GM21447 (cell line): ENCODE measurements at regions not wholly inside any gene's neighbourhood (a gene's known extent, or its start where the extent isn't known, plus 50 kb on each side); places are given as distances from the start of the nearest gene placed in this dataset.

Experiments used
- ATAC-seq: cut with Tn5 transposase; IDR thresholded peaks from one replicate; pipeline ENCODE4 v1.9.1; 2021; ENCODE audit not compliant: unreplicated experiment

DNA sequence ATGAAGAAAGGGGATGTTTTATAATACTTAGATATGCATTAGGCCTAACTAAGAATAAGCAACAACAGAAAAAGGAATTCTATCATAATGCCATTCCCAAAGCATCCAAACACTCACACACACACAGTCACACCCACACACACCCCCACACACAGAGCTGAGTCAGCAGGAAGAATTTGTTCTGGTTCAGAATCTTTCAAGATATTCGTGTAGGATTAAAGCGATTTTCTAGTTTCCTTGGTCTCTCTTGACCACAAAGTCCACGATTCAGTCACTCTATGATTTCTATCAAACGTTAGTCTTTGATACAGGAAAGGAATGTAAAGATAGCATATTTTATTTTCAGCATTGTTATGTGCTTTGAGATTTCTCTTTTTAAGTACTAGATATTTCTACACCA is 382.6 kb upstream of the DCN start:
- no peak for ATAC-seq

DNA sequence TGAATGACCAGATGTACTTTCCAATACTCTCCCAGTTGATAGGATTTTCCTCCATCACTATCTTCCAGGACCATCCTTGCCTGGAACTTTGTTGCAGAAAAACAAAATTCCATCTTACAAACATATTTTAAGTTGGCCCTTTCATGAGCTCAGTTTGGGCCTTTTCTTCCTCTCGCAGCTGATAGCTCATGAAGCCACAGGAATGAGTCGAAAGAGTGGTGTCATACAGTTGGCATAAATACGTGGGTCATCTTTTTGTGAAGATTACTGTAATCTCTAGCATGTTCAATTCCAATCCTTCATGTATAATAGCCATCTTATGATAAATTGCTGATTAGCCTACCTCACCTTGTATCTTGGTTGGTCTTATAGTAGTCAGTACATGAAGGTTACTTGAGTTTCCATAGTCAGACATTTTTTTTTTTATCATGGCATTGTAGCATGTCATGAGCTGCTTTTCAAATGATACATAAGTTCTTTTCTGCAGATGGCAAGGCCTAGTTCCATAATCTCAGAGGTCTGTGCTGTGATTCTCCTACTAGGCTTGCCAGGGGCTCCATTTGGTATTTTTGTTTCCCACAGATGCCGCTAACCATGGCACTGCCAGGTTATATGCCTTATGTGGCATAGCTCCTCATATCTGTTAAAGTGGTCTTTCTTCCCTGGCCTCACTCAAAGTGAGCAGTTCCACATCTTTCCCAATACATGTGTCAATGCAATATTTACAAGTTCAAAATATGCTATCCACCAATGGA is 380.6 kb upstream of the DCN start:
- ATAC-seq, result no peak

DNA sequence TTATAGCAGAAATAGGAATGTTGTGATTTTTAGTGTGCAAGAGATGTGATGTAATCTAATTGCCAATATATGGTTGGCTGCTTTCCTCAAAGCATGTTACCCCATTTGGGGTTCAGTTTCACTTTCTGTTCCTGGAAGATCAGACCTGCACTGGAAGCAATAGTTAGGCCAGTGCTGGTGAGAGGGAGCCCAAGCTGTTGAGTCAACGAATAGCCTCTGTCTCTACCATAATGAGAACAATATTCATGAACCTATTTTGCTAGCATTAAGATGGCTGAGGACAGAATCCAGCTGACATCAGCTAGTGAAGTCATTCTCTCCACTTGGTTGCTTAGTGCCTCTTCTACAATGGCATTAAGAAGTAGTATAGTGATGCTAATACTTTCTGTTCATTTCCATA is 379.9 kb upstream of the DCN start:
- ATAC-seq, result no peak

DNA sequence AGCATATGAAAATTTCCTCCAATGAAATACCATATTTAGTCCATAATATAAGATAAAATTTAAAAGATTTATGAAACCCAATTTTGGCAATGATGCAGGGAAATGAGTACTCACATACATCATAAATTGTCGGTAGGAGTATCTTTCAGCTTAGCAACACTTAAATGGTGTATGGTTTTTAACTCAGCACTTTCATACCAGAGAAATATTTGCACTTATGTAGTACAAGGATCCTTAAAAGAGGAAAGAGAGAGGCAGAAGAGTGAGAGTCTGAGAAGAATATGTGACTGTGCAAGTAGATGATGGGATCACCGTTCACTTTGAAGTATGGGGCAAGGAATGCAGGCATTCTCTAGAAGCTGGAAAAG is 379.3 kb upstream of the DCN start:
- ATAC-seq, result no peak

DNA sequence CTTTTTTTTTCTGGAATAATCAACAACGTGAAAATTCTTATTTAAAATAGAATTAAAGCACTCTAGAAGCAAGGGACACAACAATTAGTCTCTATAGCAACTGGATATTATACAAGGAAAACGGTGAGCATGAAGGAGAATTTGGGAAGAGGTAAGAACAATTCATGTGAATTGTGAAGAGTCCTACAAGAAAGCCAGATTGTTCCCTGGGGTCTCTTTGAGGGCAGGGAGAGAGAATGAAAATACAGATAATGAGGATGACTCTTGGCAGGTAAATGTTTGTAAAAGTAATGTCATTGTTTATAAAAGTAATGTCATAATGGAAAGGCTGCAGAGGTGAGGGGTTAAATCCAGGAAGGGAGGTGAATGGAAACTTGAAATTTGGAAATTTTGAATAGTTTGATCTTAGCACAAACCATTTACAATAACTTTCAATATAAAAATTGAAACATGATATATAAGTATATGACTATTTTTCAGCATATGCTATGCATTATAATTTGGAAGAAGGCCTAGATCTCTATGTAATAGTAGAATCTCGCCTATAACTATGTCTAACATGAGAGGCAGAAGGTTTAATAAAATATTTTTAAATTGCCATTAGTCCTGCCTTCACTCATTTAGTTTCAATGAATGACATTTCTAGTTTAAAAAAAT is 378.8 kb upstream of the DCN start:
- ATAC-seq, result no peak

DNA sequence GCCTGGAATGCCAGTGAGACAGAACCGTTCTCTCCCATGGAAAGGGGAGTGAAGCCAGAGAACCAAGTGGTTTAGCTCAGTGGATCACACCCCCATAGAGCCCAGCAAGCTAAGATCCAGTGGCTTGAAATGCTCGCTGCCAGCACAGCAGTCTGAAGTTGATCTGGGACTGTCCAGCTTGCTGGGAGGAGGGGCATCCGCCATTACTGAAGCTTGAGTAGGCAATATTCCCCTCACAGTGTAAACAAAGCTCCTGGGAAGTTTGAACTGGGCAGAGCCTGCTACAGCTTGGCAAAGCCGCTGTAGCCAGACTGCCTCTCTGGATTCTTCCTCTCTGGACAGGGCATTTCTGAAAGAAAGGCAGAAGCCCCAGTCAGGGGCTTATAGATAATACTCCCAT is 374.3 kb upstream of the DCN start:
- no peak for ATAC-seq

DNA sequence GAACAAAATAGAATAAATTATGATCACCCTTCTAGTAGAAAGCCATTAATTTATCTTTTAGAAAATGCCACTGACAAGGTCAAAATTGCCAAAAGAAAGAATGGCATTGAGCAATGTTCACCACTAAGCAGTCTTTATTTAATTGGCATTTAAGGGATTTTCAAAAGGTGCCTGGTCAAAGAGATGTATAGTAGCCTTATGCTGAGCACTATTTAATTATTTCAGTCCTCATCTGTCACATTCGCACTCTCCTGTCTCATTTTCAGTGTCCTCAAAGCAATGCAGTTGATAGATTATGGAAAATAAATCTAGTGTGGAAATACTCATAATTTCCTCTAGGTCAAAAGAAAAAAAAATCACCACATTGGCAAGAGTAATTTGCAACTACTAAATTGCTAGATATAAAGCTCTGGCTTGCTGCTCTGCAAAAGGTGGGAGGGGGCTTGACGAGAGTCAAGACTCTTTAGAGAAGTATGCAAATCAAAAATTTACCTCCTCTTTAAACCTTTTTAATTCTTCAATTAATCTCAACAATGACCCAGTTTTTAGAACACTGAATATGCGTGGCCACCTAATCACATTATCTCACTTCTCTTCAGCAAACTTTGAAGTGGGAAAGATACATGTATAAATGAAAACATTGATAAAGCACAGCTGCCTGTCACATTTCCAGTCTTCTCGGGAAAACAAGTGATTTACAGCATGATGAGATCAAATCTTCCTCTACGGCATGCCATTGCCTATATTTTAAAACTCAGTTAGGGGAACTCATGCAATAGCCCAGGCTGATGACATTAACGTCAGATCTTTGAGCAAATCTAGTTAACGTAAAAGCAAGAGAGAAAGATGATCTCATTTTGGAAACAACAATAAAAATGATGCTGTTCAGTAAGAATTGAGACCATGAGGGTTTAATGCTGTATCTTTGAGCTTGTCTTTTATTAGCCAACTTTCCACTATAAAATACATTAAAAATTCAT is 373.1 kb upstream of the DCN start:
- ATAC-seq, result no peak

DNA sequence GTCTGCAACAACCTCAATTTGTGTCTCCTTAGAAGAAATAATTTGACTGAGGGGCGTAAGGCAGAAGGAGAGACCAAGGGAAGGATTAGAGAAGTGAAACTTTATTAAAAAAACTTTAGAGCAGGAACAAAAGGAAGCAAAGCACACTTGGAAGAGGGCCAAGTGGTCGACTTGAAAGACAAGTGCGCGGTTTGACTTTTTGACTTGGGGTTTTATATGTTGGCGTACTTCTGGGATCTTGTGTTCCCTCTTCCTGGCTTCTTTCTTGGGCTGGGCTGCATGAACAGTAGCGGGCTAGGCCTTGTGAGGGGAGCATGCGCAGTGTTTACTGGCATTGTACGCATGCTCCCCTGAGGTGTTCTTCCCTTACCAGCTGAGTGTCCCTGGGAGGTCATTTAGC is 369.3 kb upstream of the DCN start:
- no peak for ATAC-seq

DNA sequence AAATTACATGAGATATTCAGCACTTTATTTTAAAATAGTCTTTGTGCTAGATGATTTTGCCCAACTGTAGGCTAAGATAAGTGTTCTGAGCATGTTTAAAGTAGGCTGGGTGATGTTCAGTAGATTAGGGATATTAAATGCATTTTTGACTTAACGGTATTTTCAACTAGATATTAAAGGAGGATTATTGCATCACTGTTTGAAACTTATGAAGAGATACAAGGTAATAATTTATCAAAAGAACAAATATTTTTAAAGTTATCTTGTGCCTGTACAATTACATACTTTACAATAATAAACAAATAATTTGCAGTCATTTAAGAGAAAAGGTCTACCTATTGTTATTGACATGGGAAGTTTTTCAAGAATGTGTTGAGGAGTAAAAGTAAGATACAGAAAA is 368.6 kb upstream of the DCN start:
- ATAC-seq, result no peak

DNA sequence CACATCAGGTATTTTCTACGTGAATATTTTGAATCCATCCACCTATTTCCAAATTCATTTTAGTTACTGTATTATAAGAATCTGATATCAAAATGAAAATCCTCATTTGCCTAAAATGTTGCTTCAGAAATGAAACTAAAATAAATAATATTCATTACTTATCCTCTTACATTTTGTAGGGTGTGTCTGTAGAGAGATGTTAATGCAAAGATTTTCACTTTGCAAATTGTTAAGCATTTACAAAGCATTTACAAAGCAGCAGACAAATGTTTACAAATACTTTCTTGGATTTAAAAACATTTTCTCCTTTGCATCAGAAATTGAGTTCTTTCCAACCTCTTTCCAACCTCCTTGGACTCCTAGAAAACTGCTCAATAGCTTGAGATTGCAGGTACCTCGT is 360.0 kb upstream of the DCN start:
- no peak for ATAC-seq

DNA sequence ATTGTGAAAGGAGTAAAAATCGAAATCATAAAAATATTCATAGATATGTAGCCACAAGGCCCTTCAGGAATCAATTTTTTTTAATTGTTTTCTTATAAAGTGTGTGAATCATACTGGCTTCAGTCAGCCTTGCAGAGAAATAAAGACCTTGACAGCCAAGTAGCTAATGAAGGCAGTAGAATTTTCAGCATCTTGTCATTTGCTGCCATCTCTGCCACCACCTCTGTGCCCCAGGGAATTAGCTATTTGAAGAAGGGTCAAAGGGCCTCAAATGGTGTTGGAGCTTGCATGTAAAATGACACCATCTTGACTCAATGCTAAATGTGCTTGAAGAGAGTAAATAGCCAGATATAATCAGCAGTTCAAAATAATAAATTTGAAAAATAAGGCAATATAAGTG is 359.4 kb upstream of the DCN start:
- ATAC-seq, result no peak

DNA sequence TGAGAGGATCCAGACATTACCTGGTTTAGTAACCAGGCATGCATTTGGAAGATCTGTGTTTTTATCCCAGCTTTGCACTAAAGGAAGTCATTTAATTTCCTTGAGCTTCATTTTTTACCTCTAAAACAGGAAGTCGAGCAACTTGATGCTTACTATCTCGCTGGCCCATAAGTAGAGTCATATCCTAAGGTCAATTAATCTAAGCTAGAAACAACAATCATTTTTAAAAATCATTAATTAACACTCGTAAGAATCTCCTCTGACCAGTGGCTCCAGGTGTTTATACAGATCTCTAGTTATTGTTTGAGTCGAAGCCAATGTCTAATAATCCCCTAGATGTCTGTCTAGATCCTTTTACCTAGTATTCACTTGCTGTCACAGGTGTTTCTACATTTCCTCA is 355.8 kb upstream of the DCN start:
- no peak for ATAC-seq

DNA sequence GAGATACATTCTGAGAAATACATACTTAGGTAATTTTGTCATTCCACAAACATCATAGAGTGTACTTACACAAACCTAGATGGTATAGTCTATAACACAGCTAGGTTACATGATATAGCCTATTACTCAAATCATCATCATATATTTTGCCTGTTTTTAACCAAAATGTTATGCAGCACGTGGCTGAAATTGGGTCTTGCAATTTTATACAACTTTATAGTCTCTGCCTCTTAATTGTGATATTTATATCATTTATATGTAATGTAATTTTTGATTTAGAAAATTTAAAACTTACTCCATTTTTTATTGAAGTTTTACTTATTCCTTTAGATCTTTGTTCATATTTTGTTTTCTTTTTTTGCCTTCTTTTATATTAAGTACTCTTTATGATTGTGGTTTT is 350.7 kb upstream of the DCN start:
- no peak for ATAC-seq

DNA sequence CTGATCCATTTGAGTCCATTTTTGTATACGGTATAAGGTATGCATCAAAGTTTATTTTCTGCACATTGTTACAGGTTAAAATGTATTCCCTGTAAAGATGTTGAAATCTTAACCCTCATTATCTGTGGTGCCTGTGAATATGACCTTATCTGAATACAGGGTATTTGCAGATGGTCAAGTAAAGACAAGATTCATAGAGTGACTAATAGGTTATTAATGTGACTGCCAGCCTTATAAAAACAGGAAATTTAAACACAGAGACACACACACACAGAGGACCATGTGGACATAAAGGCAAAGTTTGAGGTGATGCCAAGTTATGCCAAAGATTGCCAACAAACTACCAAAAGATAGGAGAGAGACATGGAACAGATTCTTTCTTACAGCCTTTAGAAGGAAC is 347.2 kb upstream of the DCN start:
- ATAC-seq, result no peak

DNA sequence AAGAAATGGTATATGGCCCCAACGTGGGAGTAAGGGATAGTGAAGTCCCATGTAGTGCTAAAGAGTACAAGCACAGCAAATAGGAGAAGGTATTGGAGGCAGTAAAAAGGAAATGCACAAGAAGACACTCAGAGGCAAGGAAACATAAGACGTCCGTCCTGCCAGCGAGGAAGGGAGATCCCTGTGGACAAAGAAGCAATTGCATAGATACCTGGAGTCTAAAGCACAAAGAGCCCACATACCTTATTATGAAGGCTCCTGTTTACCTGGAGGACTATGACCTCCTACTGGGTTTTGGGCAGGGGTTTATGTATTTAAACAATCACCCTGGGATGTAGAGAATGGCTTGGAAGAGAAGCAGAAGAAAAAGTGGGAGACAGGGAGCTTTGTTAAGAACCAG is 341.2 kb upstream of the DCN start:
- ATAC-seq, result no peak

DNA sequence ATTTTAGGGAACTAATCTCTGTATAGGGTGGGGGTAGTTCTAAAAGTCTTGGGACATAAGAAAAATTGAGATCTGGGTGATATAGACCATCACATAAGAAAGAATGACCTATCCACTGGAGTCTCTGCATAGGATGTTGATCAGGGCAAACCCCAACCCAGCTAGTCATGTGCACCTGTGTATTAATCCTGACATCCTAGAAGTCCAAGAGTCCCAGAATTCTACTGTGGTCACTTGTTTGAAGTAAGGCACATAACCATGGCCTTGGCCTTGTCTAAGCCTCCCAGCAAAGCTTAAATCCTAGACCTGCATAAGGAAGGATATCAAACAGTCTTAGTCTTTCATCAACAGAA is 334.1 kb upstream of the DCN start:
- ATAC-seq, result no peak

DNA sequence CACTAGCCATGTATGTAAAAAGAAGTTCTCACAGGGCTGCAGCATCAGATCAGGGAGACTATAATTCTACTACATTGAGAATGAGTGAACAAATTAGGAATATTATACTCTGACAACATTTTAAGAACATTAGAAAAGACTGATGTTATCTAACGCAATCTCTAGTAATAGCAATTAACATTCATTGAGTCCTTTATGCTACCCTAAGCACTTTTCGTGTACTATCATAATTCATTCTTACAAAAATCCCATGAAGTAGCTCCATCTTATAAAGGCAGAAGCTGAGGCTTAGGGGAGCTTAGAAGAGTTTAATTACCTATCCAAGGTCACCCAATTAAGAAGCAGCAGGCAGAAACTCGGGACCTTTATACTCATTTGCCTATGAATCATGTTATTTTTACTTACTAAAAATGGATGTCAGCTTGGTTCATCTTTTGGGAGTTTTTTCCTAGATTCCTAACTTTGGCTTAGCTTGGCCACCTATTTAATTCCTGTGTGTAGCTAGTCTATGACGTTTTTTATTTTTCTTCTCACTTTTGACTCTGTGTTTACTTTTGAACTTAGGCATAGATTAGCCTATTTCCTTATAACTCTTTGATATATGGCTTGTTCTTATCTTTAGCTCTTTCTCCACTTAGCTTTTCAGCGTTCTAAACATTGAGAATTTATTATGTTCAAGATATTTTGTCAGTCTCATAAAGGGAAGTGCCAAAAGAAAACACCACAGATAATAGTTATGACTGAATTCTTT is 333.5 kb upstream of the DCN start:
- ATAC-seq, result no peak

DNA sequence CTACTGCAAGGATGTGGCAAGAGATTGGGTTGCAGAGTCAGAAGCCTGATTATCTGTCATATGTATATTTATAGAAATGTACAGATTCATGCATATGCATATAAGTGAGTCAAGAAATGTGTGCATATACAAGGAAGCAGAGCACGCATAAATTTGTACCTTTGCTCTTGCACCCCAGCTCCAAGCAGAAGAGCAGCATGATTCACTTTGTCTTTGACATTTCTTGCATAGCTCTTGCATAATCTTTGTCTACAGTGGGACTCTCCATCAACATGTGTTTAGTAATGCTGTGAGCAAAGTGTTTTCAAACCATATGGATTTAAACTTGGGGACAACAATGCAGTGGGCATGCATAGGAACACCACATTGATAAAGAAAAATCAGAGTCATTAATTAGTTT is 330.7 kb upstream of the DCN start:
- ATAC-seq, result no peak

DNA sequence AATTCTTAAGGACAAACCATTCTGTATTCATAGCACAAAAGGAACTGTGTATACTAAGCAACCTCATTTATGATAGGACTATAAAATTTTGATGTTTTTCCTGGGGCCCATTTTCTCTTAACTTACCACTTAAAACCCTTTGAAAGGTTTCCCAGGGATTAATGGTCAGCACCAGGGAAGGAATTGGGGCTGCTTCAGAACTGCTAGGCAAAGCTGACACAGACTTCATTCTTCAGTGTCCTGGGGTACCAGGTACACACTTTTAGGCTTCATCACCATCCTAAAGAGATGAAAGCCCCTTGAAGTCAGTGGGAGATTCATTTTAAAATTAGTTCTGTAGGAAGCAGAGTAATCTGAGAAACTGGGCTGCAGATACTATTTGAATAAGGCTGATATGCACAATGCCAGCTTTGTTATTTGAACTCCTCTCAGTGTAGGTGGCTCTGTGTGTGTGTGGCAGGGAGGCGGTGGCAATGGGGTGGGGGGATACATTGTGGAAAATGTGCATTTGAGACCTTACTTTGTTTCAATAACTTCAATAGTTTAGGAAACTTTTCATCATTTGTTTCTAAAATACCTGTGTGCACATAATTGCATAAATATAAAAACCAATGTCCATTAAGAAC is 329.3 kb upstream of the DCN start:
- ATAC-seq, result no peak

DNA sequence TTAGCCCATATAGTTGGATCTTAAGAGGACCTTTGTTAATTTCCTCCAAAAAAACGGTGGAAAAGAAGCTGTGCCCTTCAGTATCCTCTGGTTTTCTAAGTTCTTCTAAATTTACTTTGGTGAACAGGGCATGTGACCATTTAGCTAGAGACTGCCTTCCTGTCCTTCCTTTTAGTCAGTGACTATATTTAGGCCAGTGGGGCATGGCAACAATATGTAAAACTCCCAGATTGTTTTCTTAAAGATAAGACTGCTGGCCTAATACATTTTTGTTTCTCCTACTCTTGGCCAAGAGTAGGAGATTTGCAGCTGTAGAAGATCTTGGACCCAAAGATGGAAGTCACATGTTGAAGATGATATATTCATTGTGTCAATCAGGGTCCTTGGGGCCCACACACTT is 325.1 kb upstream of the DCN start:
- no peak for ATAC-seq

DNA sequence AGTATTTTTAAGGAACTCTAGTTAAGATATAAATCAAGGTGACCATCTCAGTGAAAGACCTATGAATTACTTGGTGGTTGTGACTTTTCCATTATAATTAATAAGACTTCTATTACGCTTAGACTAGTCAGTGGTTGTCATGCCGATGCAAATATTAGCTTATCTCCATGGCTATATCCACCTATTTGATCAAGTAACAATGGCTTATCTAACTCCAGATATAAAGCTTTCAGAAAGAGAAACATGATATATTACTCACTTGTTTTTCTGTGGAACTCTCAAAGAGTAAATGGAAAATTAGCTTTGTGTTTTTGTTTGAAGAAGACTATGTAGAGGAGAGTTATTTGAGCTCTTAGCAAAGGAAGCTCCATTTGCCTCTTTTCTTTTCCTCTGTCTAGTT is 323.8 kb upstream of the DCN start:
- ATAC-seq, result no peak
